Gastrocnemius medialis (tissue), 4 donors: ENCODE measurements at regions not wholly inside any gene's neighbourhood (a gene's known extent, or its start where the extent isn't known, plus 50 kb on each side); places are given as distances from the start of the nearest gene placed in this dataset.

Experiments
- POLR2A ChIP-seq, 2 donors: fragments of 450-650 bp; IDR thresholded peaks; one replicate each; pipeline ENCODE4 v1.6.1; 2017; ENCODE audit warnings: antibody characterized with exemption in 2 of 2, mild to moderate bottlenecking in 2 of 2, moderate library complexity in 2 of 2
- TF ChIP-seq, protein P1 (sequence below), 5 experiments: fragments of 450-650 bp in 3 of 5; fragments of 200-600 bp in 2 of 5; sonication (generic) in 2 of 5; IDR thresholded peaks in 4 of 5; conservative IDR thresholded peaks in 1 of 5; 1 replicate in 4 of 5; 2 replicates in 1 of 5; pipeline ENCODE4 v1.5.1; 2016 to 2019; ENCODE audit warnings: antibody characterized with exemption in 5 of 5, mild to moderate bottlenecking in 3 of 5, moderate library complexity in 3 of 5

DNA sequence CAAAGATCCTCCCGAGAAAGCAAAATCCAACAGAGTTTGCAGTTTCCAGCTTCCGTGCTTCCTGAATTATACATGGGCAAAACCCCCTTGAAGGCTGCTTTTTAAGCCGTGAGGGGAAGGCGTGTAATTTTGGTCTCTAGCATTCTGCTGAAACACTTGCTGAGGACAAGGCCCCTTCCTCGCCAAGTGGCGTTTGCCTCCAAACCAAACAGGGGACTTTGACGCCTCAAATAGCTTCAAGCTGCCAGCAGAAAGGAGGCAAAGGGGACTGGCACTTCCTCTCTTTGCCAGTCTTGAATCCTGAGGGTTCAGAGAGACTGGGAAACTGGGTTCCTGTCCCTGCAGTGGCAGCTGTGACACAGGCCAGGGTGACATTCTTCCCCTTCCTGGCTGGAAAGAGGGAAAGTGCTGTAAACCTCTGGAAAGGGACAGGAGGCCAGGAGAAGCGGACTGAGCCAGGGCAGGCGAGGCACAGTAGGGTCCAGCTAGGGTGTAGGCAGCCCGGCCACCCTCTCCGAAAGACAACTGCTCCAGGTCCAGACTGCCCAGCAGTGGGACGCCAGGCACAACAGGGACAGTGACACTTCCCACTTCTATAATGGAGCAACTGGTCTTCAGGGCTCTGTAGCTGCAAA, 96.2 kb upstream of the MED13L start:
- TF ChIP-seq POLR2A (IDR thresholded peaks at IDR 0.05) = no peak
- TF ChIP-seq, protein P1, sequence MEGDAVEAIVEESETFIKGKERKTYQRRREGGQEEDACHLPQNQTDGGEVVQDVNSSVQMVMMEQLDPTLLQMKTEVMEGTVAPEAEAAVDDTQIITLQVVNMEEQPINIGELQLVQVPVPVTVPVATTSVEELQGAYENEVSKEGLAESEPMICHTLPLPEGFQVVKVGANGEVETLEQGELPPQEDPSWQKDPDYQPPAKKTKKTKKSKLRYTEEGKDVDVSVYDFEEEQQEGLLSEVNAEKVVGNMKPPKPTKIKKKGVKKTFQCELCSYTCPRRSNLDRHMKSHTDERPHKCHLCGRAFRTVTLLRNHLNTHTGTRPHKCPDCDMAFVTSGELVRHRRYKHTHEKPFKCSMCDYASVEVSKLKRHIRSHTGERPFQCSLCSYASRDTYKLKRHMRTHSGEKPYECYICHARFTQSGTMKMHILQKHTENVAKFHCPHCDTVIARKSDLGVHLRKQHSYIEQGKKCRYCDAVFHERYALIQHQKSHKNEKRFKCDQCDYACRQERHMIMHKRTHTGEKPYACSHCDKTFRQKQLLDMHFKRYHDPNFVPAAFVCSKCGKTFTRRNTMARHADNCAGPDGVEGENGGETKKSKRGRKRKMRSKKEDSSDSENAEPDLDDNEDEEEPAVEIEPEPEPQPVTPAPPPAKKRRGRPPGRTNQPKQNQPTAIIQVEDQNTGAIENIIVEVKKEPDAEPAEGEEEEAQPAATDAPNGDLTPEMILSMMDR (IDR thresholded peaks at IDR 0.05 in 4 of 5, conservative IDR thresholded peaks at IDR 0.05 in 1 of 5) = no peak
